Neuronal stem cell (in vitro differentiated cells): ENCODE measurements at regions not wholly inside any gene's neighbourhood (a gene's known extent, or its start where the extent isn't known, plus 50 kb on each side); places are given as distances from the start of the nearest gene placed in this dataset.

Experiments
- DNase-seq: peaks from one replicate; pipeline ENCODE4 v3.0.0-alpha.2; 2013; ENCODE audit warnings: low spot score
- H2AFZ ChIP-seq: one replicate; pipeline ENCODE4 v1.6.1; 2013; ENCODE audit warnings: mild to moderate bottlenecking, low read length, inconsistent platforms
- H2AK5ac ChIP-seq: 2 replicates; pipeline ENCODE4 v1.6.1; 2013; ENCODE audit warnings: low read depth, mild to moderate bottlenecking, inconsistent platforms, low read length, moderate library complexity, mixed read lengths
- H2BK120ac ChIP-seq: 2 replicates; pipeline ENCODE4 v1.6.1; 2013; ENCODE audit warnings: low read depth, mild to moderate bottlenecking, inconsistent platforms, low read length, moderate library complexity, mixed read lengths
- H2BK12ac ChIP-seq: one replicate; pipeline ENCODE4 v1.6.1; 2013; ENCODE audit warnings: low read length, inconsistent platforms
- H2BK15ac ChIP-seq: 2 replicates; pipeline ENCODE4 v1.6.1; 2013; ENCODE audit warnings: mild to moderate bottlenecking, low read length, inconsistent platforms, mixed read lengths
- H2BK5ac ChIP-seq: one replicate; pipeline ENCODE4 v1.6.1; 2013; ENCODE audit warnings: inconsistent platforms, mild to moderate bottlenecking, low read length, moderate library complexity
- H3K14ac ChIP-seq: one replicate; pipeline ENCODE4 v1.6.1; 2013; ENCODE audit warnings: low read length, inconsistent platforms
- H3K18ac ChIP-seq: 2 replicates; pipeline ENCODE4 v1.6.1; 2013; ENCODE audit warnings: low read length, inconsistent platforms
- H3K23ac ChIP-seq: 2 replicates; pipeline ENCODE4 v1.6.1; 2013; ENCODE audit warnings: low read depth, mild to moderate bottlenecking, mixed read lengths, low read length, inconsistent platforms; ENCODE audit not compliant: poor library complexity
- H3K27ac ChIP-seq: replicated peaks from 3 replicates; pipeline ENCODE4 v1.5.1; 2013; ENCODE audit warnings: low read length, inconsistent platforms
- H3K27me3 ChIP-seq, 3 experiments: 2 replicates each; pipeline ENCODE4 v1.6.1; 2013; ENCODE audit warnings: low read length in 3 of 3, mild to moderate bottlenecking in 2 of 3, inconsistent platforms in 1 of 3, low read depth in 1 of 3, mixed read lengths in 1 of 3, moderate library complexity in 1 of 3; ENCODE audit not compliant: control insufficient read depth in 3 of 3, insufficient read depth in 3 of 3
- H3K36me3 ChIP-seq, 2 donors: replicated peaks in 1 of 2; 2 replicates each; pipeline ENCODE4 v1.6.1; 2013; ENCODE audit warnings: low read length in 2 of 2; ENCODE audit not compliant: control insufficient read depth in 2 of 2, insufficient read depth in 2 of 2
- H3K4ac ChIP-seq: 2 replicates; pipeline ENCODE4 v1.6.1; 2013; ENCODE audit warnings: inconsistent platforms, mild to moderate bottlenecking, low read length, moderate library complexity
- H3K4me1 ChIP-seq, 2 donors: 1 replicate in 1 of 2; 2 replicates in 1 of 2; pipeline ENCODE4 v1.6.1; 2013; ENCODE audit warnings: low read length in 2 of 2, low read depth in 1 of 2; ENCODE audit not compliant: control insufficient read depth in 2 of 2, insufficient read depth in 1 of 2
- H3K4me2 ChIP-seq: one replicate; pipeline ENCODE4 v1.6.1; 2013; ENCODE audit warnings: mild to moderate bottlenecking, low read length, inconsistent platforms; ENCODE audit not compliant: insufficient read depth, poor library complexity, severe bottlenecking
- H3K4me3 ChIP-seq, 2 donors: 2 replicates each; pipeline ENCODE4 v1.5.1; 2013; ENCODE audit warnings: low read length in 2 of 2, mild to moderate bottlenecking in 2 of 2, inconsistent platforms in 1 of 2, moderate library complexity in 1 of 2
- H3K79me1 ChIP-seq: one replicate; pipeline ENCODE4 v1.6.1; 2013; ENCODE audit warnings: low read depth, mild to moderate bottlenecking, inconsistent platforms, low read length, moderate library complexity
- H3K9ac ChIP-seq: one replicate; pipeline ENCODE4 v1.6.1; 2013; ENCODE audit warnings: mild to moderate bottlenecking, low read depth, low read length, inconsistent platforms; ENCODE audit not compliant: poor library complexity
- H3K9me3 ChIP-seq, 2 donors: replicated peaks in 1 of 2; 2 replicates each; pipeline versions ENCODE3 to v1.6.1; 2013; ENCODE audit warnings: low read length in 2 of 2, mild to moderate bottlenecking in 2 of 2, inconsistent platforms in 1 of 2, low read depth in 1 of 2, mixed read lengths in 1 of 2, moderate library complexity in 1 of 2; ENCODE audit not compliant: control insufficient read depth in 2 of 2, insufficient read depth in 1 of 2
- H4K8ac ChIP-seq: one replicate; pipeline ENCODE4 v1.6.1; 2013; ENCODE audit warnings: low read depth, mild to moderate bottlenecking, inconsistent platforms, low read length, moderate library complexity
- H4K91ac ChIP-seq: one replicate; pipeline ENCODE4 v1.6.1; 2013; ENCODE audit warnings: low read length, low read depth, mild to moderate bottlenecking, inconsistent platforms; ENCODE audit not compliant: poor library complexity
- WGBS, 2 donors: extraction: QIAGEN DNeasy Blood & Tissue Kit; methylation state at CpG; one replicate each; pipeline ENCODE4 v1.1.7; 2013; ENCODE audit warnings: missing lambda C conversion rate in 2 of 2, mixed read lengths in 1 of 2; ENCODE audit not compliant: insufficient read length in 2 of 2, insufficient replicate concordance in 1 of 2; ENCODE audit errors: extremely low coverage in 2 of 2; 5-methylcytosine and 5-hydroxymethylcytosine counted together

- no peak overlapping the region for H2BK15ac ChIP-seq
- no peaks in the 10 kb centered on the region for H3K36me3 ChIP-seq
- H3K27me3 ChIP-seq: no peaks in the 10 kb centered on the region
- H2BK5ac ChIP-seq: no peak overlapping the region
- H3K23ac ChIP-seq: no peak overlapping the region
- no peak overlapping the region for H4K8ac ChIP-seq
- H2AFZ ChIP-seq: no peak overlapping the region
- no peak for DNase-seq
- H2BK12ac ChIP-seq: no peak overlapping the region
- H3K4me2 ChIP-seq: no peak overlapping the region
- no peaks in the 10 kb centered on the region for H3K79me1 ChIP-seq
- no peak overlapping the region for H3K27ac ChIP-seq
- H3K9me3 ChIP-seq: no peaks in the 10 kb centered on the region
- no peak overlapping the region for H3K18ac ChIP-seq
- no peak overlapping the region for H2AK5ac ChIP-seq
- WGBS, 2 donors: no CpG with 5 or more reads among the region's 3 CpGs
- no peak overlapping the region for H4K91ac ChIP-seq
- H3K9ac ChIP-seq: no peak overlapping the region
- no peak overlapping the region for H2BK120ac ChIP-seq
- no peak overlapping the region for H3K14ac ChIP-seq
- H3K4me1 ChIP-seq: no peaks in the 10 kb centered on the region
- H3K4me3 ChIP-seq: no peak overlapping the region
- no peak overlapping the region for H3K4ac ChIP-seq
Observed at GRCh38 chr6:92635553-92636153, 783.7 kb downstream of the EPHA7 start.

DNA sequence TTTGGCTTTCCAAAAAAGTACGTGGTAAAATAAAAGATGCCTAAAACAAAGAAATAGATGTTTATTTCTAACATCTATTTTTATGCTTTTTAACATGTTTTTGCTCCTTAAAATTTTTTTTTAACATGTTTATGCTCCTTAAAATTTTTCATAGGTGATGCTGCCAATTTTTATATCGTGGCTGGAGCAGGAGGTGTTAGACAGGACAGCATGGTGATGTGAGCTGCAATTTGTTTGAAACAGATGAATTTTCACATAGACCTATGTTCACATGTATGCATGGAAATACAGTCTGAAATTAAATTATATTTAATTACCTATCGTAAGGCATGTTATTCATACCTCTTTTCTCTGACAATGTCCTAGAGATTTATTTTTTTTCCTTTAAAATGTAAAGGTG, 784.8 kb downstream of the EPHA7 start:
- Histone ChIP-seq H2BK120ac (no peak overlapping the region), H2BK5ac (no peak overlapping the region), H3K9me3 (no peaks in the 10 kb centered on the region), H3K4me2 (no peak overlapping the region), H2AK5ac (no peak overlapping the region), H2AFZ (no peak overlapping the region), H3K18ac (no peak overlapping the region), H3K27ac (no peak overlapping the region), H3K36me3 (no peaks in the 10 kb centered on the region), H3K4ac (no peak overlapping the region), H2BK12ac (no peak overlapping the region), H3K4me1 (no peaks in the 10 kb centered on the region), H3K9ac (no peak overlapping the region), H4K91ac (no peak overlapping the region), H3K4me3 (no peak overlapping the region), H3K27me3 (no peaks in the 10 kb centered on the region), H4K8ac (no peak overlapping the region), H2BK15ac (no peak overlapping the region), H3K14ac (no peak overlapping the region), H3K23ac (no peak overlapping the region), H3K79me1 (no peaks in the 10 kb centered on the region)
- no CpG with 5 or more reads among the region's 3 CpGs for WGBS, 2 donors
- DNase-seq: no peak

DNA sequence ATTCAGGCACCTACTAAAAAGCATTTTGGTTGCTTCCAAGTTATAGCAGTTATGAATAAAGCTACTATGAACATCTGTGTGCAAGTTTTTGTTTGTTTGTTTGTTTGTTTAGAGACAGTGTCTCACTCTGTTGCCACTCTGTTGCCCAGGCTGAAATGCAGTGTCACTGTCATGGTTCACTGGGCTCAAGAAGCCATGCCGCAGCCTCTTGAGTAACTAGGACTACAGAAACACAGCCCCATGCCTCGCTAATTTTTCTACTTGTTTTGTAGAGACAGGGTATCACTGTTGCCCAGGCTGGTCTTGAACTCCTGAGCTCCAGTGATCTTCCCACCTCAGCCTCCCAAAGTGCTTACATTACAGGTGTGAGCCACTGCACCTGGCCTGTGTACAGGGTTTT, 795.9 kb downstream of the EPHA7 start:
- no peak overlapping the region for H2BK120ac ChIP-seq
- no peak overlapping the region for H2BK15ac ChIP-seq
- H3K36me3 ChIP-seq: no peaks in the 10 kb centered on the region
- no peak overlapping the region for H3K18ac ChIP-seq
- H3K9ac ChIP-seq: no peak overlapping the region
- no peak overlapping the region for H3K23ac ChIP-seq
- H4K91ac ChIP-seq: no peak overlapping the region
- WGBS, 2 donors: no CpG with 5 or more reads among the region's 2 CpGs
- H3K27me3 ChIP-seq: no peaks in the 10 kb centered on the region
- H3K4me2 ChIP-seq: no peak overlapping the region
- H3K4me3 ChIP-seq: no peak overlapping the region
- no peak overlapping the region for H3K27ac ChIP-seq
- no peaks in the 10 kb centered on the region for H3K9me3 ChIP-seq
- H3K79me1 ChIP-seq: no peaks in the 10 kb centered on the region
- H2BK12ac ChIP-seq: no peak overlapping the region
- no peak overlapping the region for H3K4ac ChIP-seq
- H2BK5ac ChIP-seq: no peak overlapping the region
- H2AFZ ChIP-seq: no peak overlapping the region
- H4K8ac ChIP-seq: no peak overlapping the region
- H3K4me1 ChIP-seq: no peaks in the 10 kb centered on the region
- H2AK5ac ChIP-seq: no peak overlapping the region
- no peak for DNase-seq
- H3K14ac ChIP-seq: no peak overlapping the region

DNA sequence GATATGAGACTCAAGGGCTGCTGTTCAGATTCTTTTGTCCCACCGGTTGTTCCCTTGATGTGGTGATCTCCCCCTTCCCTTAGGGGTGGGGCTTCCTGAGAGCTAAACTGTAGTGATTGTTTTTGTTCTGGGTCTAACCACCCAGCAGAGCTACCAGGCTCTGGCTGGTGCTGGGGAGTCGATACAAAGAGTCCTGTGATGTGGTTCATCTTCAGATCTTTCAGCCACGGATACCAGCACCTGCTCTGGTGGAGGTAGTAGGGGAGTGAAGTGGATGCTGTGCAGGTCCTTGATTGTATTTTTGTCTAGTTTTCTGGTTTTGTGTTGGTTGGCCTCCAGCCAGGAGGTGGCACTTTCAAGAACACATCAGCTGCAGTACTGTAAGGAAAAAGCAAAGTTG, 801.6 kb downstream of the EPHA7 start:
- no peaks in the 10 kb centered on the region for H3K27me3 ChIP-seq
- no peak overlapping the region for H3K9ac ChIP-seq
- no peak overlapping the region for H3K23ac ChIP-seq
- no peak overlapping the region for H4K91ac ChIP-seq
- H3K4me3 ChIP-seq: no peak overlapping the region
- H3K18ac ChIP-seq: no peak overlapping the region
- no peak overlapping the region for H2BK5ac ChIP-seq
- no peak overlapping the region for H2BK12ac ChIP-seq
- H4K8ac ChIP-seq: no peak overlapping the region
- H3K4me2 ChIP-seq: no peak overlapping the region
- no peaks in the 10 kb centered on the region for H3K9me3 ChIP-seq
- H2BK15ac ChIP-seq: no peak overlapping the region
- no peak overlapping the region for H3K14ac ChIP-seq
- no peak overlapping the region for H2AFZ ChIP-seq
- H3K27ac ChIP-seq: no peak overlapping the region
- H2BK120ac ChIP-seq: no peak overlapping the region
- H3K4me1 ChIP-seq: no peaks in the 10 kb centered on the region
- H3K79me1 ChIP-seq: no peaks in the 10 kb centered on the region
- H2AK5ac ChIP-seq: no peak overlapping the region
- no CpG with 5 or more reads among the region's 3 CpGs for WGBS, 2 donors
- H3K36me3 ChIP-seq: no peaks in the 10 kb centered on the region
- no peak for DNase-seq
- no peak overlapping the region for H3K4ac ChIP-seq
